Right atrium auricular region (tissue), 2 donors: ENCODE measurements at regions not wholly inside any gene's neighbourhood (a gene's known extent, or its start where the extent isn't known, plus 50 kb on each side); places are given as distances from the start of the nearest gene placed in this dataset.

Source experiments
- DNase-seq: peaks from one replicate; pipeline ENCODE4 v3.0.0-alpha.2; 2019; ENCODE audit warnings: low spot score
- H3K27ac ChIP-seq, 2 donors: fragments of 200-600 bp; sonication (generic); 1 replicate in 1 of 2; 2 replicates in 1 of 2; pipeline ENCODE4 v1.5.1; 2016 to 2019
- H3K27me3 ChIP-seq, 2 donors: fragments of 200-600 bp; sonication (generic); one replicate each; pipeline versions ENCODE4 v1.5.1 to v1.6.0; 2017 to 2019
- H3K36me3 ChIP-seq: fragments of 200-600 bp; sonication (generic); one replicate; pipeline ENCODE4 v1.5.1; 2016
- H3K4me1 ChIP-seq, 2 donors: fragments of 200-600 bp; sonication (generic); one replicate each; pipeline versions ENCODE4 v1.5.1 to v1.6.0; 2017 to 2019
- H3K4me3 ChIP-seq, 2 donors: fragments of 200-600 bp; sonication (generic); 1 replicate in 1 of 2; 2 replicates in 1 of 2; pipeline ENCODE4 v1.5.1; 2017 to 2019; ENCODE audit warnings: mild to moderate bottlenecking in 1 of 2, moderate library complexity in 1 of 2
- H3K9me3 ChIP-seq, 2 donors: fragments of 200-600 bp; sonication (generic); one replicate each; pipeline ENCODE4 v1.5.1; 2019
- CTCF ChIP-seq, 2 donors: fragments of 200-600 bp; sonication (generic); IDR thresholded peaks; one replicate each; pipeline ENCODE4 v1.5.1; 2019; ENCODE audit warnings: antibody characterized with exemption in 2 of 2

GRCh38 chr16:64596196-64596595 lies 525.7 kb downstream of the CDH11 start:
- Histone ChIP-seq H3K9me3 (no peaks in the 10 kb centered on the region), H3K27me3 (no peaks in the 10 kb centered on the region), H3K4me1 (no peaks in the 10 kb centered on the region), H3K4me3 (no peak overlapping the region), H3K36me3 (no peaks in the 10 kb centered on the region), H3K27ac (no peak overlapping the region)
- no peak for TF ChIP-seq CTCF (IDR thresholded peaks at IDR 0.05)
- no peak for DNase-seq

GRCh38 chr16:64590513-64590912 lies 531.4 kb downstream of the CDH11 start:
- TF ChIP-seq CTCF (IDR thresholded peaks at IDR 0.05), result no peak
- no peaks in the 10 kb centered on the region for H3K36me3 ChIP-seq
- H3K9me3 ChIP-seq, result no peaks in the 10 kb centered on the region

GRCh38 chr16:64589836-64590235 lies 532.0 kb downstream of the CDH11 start:
- Histone ChIP-seq H3K4me1 (no peaks in the 10 kb centered on the region), H3K9me3 (no peaks in the 10 kb centered on the region), H3K36me3 (no peaks in the 10 kb centered on the region), H3K27ac (no peak overlapping the region), H3K4me3 (no peak overlapping the region), H3K27me3 (no peaks in the 10 kb centered on the region)
- TF ChIP-seq CTCF (IDR thresholded peaks at IDR 0.05), result no peak
- DNase-seq, result no peak

More at GRCh38 chr16:64590513-64590912, 531.4 kb downstream of the CDH11 start:
- no peak overlapping the region for H3K27ac ChIP-seq
- H3K27me3 ChIP-seq, result no peaks in the 10 kb centered on the region
- DNase-seq, result no peak
- H3K4me3 ChIP-seq, result no peak overlapping the region
- no peaks in the 10 kb centered on the region for H3K4me1 ChIP-seq

DNA sequence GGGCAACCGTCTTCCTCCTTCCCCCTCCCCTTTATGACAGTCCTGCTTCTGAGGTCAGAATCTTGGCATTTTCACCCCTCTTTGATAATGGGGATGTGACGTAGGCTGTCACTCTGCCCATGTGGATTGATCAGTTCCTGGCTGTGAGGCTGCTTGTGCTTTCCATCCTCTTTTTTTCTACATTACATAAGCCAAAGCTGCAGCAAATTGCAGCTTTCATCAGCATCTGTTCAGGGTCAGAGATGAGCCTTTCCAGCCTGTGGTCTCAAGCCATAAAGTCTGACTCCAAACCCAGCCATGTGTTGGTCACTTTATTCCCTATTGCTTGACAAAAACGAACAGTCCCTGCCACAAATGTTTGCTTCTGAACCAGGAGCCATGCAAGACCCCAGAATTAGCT lies 535.1 kb downstream of the CDH11 start:
- no peak overlapping the region for H3K4me3 ChIP-seq
- DNase-seq, result no peak

GRCh38 chr16:64585367-64585766 lies 536.5 kb downstream of the CDH11 start:
- H3K4me1 ChIP-seq, result no peaks in the 10 kb centered on the region
- H3K27me3 ChIP-seq, result no peaks in the 10 kb centered on the region
- H3K36me3 ChIP-seq, result no peaks in the 10 kb centered on the region
- no peak for TF ChIP-seq CTCF (IDR thresholded peaks at IDR 0.05)
- no peak for DNase-seq
- no peak overlapping the region for H3K27ac ChIP-seq
- no peak overlapping the region for H3K4me3 ChIP-seq
- H3K9me3 ChIP-seq, result no peaks in the 10 kb centered on the region

More for the DNA sequence above, 535.1 kb downstream of the CDH11 start:
- no peaks in the 10 kb centered on the region for H3K4me1 ChIP-seq
- H3K36me3 ChIP-seq, result no peaks in the 10 kb centered on the region
- no peaks in the 10 kb centered on the region for H3K27me3 ChIP-seq
- H3K27ac ChIP-seq, result no peak overlapping the region
- H3K9me3 ChIP-seq, result no peaks in the 10 kb centered on the region
- no peak for TF ChIP-seq CTCF (IDR thresholded peaks at IDR 0.05)

DNA sequence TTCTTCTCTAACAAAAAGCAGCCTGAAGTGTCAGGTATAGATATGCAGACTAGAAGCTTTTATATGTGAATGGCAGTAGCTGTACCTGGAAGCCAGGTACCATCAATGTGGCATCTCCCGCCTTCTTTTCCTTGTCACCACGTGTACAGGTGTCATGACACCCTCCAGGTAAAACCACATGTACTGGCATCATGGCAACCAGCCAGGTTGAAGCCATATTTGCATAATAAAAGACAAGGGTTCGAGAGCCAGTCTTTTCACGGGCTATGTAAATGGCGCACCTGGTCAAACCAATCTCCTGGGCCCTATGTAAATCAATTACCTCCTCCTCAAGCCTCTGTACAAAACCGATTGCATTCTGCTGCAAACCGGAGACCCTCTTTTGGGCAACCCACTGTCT lies 541.3 kb downstream of the CDH11 start:
- no peak for TF ChIP-seq CTCF (IDR thresholded peaks at IDR 0.05)
- no peak overlapping the region for H3K27ac ChIP-seq
- no peak for DNase-seq
- H3K27me3 ChIP-seq, result no peaks in the 10 kb centered on the region
- no peak overlapping the region for H3K4me3 ChIP-seq
- no peaks in the 10 kb centered on the region for H3K36me3 ChIP-seq
- H3K4me1 ChIP-seq, result no peaks in the 10 kb centered on the region
- H3K9me3 ChIP-seq, result no peaks in the 10 kb centered on the region
